Psoas muscle (tissue), 7 donors: ENCODE measurements at regions not wholly inside any gene's neighbourhood (a gene's known extent, or its start where the extent isn't known, plus 50 kb on each side); places are given as distances from the start of the nearest gene placed in this dataset.
"Not testable (repeated sequence)": the region's sequence is repeated elsewhere in the genome, so short reads cannot be mapped to it uniquely, and the experiment has no call there.

Experiments used
- ATAC-seq, 4 donors: fragments of 200-7000 bp; cut with Tn5 transposase; one replicate each; pipeline ENCODE4 v1.9.1; 2020; ENCODE audit warnings: moderate library complexity in 3 of 4, mild to moderate bottlenecking in 2 of 4
- DNase-seq, 2 donors: peaks; one replicate each; pipeline ENCODE4 v3.0.0-alpha.2; 2020
- H3K27ac ChIP-seq: fragments of 200-600 bp; one replicate; pipeline ENCODE4 v1.8.0; 2022
- H3K27me3 ChIP-seq, 3 donors: fragments of 200-600 bp in 1 of 3; one replicate each; pipeline versions ENCODE4 v1.6.1 to v1.8.0; 2013 to 2022; ENCODE audit warnings: low read length in 2 of 3, mild to moderate bottlenecking in 2 of 3, moderate library complexity in 1 of 3; ENCODE audit not compliant: insufficient read depth in 3 of 3
- H3K36me3 ChIP-seq, 2 donors: fragments of 200-600 bp in 1 of 2; one replicate each; pipeline versions ENCODE4 v1.6.1 to v1.8.0; 2013 to 2022; ENCODE audit warnings: low read depth in 1 of 2, mild to moderate bottlenecking in 1 of 2, moderate library complexity in 1 of 2; ENCODE audit not compliant: insufficient read depth in 1 of 2
- H3K4me1 ChIP-seq: fragments of 200-600 bp; one replicate; pipeline ENCODE4 v1.8.0; 2022
- H3K4me3 ChIP-seq: fragments of 200-600 bp; one replicate; pipeline ENCODE4 v1.8.0; 2022; ENCODE audit warnings: mild to moderate bottlenecking
- H3K9me3 ChIP-seq: fragments of 200-600 bp; one replicate; pipeline ENCODE4 v1.8.0; 2022
- WGBS, 3 donors: extraction: QIAGEN DNeasy Blood & Tissue Kit; methylation state at CpG; one replicate each; pipeline versions ENCODE4 v1.1.6 to v1.1.7; 2013; 5-methylcytosine and 5-hydroxymethylcytosine counted together
- intact Hi-C, 2 donors: fragments of 100-400 bp; cut with DNase I; formaldehyde crosslinking; loops; one replicate each; pipeline versions ENCODE4 v1.11.0 to v1.14.2; 2022
- TF ChIP-seq, protein P1 (sequence below): fragments of 200-600 bp; IDR thresholded peaks from one replicate; pipeline ENCODE4 v1.8.0; 2022; ENCODE audit warnings: antibody characterized with exemption
- donor health status: healthy with polysubstance abuse.
- donor health status: DM: no; HTN: no; CAD: no; lungs with moderate emphysema.
- donor health status: Bipolar disorder and iron deficiency.
- donor health status: healthy.
- donor health status: DM: yes; HTN: yes; CAD: no.
- donor health status: DM: no; HTN: no; CAD: no.
- donor health status: DM: yes; HTN: yes; CAD: no.

DNA sequence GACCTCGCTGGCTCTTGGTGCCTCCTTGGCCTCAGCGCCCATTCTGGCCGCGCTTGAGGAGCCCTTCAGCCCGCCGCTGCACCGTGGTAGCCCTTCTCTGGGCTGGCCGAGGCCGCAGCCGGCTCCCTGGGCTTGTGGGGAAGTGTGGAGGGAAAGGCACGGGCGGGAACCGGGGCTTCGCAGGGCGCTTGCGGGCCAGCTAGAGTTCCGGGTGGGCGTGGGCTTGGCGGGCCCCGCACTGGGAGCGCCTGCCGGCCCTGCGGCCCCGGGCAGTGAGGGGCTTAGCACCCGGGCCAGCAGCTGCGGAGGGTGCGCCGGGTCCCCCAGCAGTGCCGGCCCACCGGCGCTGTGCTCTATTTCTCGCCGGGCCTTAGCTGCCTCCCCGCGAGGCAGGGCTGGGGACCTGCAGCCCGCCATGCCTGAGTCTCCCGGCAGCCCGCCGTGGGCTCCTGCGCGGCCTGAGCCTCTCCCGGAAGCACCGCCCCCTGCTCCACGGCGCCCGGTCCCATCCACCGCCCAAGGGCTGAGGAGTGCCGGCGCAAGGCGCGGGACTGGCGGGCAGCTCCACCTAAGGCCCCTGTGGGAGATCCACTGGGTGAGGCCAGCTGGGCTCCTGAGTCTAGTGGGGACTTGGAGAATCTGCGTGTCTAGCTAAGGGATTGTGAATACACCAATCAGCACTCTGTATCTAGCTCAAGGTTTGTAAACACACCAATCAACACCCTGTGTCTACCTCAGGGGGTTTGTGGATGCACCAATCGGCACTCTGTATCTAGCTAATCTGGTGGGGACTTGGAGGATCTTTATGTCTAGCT lies 141.1 kb downstream of the SLCO4C1 start:
- DNase-seq: peak in 1 of 2 donors; percentile 50
- H3K36me3 ChIP-seq, ATAC-seq, intact Hi-C loops, H3K4me3 ChIP-seq, H3K4me1 ChIP-seq, H3K27me3 ChIP-seq, H3K27ac ChIP-seq, H3K9me3 ChIP-seq: not testable (repeated sequence)
- WGBS, 3 donors: 81 to 91% (median 88%) methylated on average over 43 to 54 of the region's 54 CpGs

DNA sequence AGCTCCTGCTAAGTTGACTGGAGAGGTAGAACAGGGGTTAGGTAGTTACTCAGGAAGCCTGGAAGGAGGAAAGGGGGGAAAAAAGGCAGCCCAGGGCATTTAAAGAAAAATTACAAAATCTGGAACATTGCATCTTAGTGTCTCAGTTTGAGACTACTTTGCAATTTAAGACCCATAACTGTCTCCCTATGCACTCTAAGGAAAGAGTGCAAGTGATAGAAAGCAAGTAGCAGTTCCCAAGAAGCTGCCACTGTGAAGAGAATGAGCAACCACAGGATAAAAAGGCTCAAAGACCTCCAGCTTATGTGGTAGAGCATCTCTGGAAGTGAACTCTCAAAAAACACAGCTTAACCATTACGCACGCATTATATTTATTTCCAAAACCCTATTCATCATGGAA lies 141.8 kb downstream of the SLCO4C1 start:
- Histone ChIP-seq H3K27ac (no peak overlapping the region), H3K4me3 (no peak overlapping the region), H3K36me3 (no peaks in the 10 kb centered on the region), H3K4me1 (no peaks in the 10 kb centered on the region), H3K9me3 (no peaks in the 10 kb centered on the region), H3K27me3 (no peaks in the 10 kb centered on the region)
- TF ChIP-seq, protein P1, sequence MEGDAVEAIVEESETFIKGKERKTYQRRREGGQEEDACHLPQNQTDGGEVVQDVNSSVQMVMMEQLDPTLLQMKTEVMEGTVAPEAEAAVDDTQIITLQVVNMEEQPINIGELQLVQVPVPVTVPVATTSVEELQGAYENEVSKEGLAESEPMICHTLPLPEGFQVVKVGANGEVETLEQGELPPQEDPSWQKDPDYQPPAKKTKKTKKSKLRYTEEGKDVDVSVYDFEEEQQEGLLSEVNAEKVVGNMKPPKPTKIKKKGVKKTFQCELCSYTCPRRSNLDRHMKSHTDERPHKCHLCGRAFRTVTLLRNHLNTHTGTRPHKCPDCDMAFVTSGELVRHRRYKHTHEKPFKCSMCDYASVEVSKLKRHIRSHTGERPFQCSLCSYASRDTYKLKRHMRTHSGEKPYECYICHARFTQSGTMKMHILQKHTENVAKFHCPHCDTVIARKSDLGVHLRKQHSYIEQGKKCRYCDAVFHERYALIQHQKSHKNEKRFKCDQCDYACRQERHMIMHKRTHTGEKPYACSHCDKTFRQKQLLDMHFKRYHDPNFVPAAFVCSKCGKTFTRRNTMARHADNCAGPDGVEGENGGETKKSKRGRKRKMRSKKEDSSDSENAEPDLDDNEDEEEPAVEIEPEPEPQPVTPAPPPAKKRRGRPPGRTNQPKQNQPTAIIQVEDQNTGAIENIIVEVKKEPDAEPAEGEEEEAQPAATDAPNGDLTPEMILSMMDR: no peak
- ATAC-seq: no peak
- DNase-seq: no peak
- intact Hi-C loops: no loop called here
- 94 to 100% (median 98%) methylated on average over 2 of the region's 2 CpGs for WGBS, 3 donors

DNA sequence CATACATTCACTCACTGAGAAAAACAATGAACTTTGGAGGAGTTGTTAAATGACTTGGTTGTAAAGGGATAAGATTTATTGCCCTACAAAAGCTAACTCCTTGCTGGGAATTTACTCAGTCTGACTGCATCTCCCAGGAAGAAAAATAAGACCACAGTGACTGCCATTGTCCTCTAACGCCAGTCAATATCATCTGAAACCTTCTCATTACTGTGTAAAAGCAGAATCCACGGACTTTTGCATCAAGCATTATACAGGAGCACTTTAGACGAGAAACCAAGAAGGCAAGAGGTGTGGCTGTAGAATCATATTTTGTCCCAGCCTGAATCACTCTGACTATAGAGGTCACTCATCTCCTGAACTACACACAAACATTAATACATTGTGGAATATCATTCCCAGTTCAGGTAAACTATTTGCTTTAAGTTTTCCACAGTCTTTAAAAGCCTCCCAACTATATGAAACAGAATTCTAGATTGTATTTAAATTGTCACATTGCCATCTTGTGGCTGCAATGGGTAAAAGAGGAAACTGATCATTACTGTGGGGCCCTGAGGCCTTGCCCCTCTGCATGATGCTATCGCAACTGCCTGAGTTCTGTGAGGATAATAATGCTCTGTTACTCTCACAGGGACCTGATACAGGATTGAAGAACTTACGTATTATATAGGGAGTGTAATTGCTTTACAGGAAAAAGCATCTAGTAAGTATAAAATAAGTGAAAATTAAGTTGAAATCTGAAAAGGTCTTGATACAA lies 142.9 kb downstream of the SLCO4C1 start:
- no peak overlapping the region for H3K4me3 ChIP-seq
- no peaks in the 10 kb centered on the region for H3K36me3 ChIP-seq
- no peak overlapping the region for H3K27ac ChIP-seq
- H3K4me1 ChIP-seq: no peaks in the 10 kb centered on the region
- no peak for ATAC-seq
- no peaks in the 10 kb centered on the region for H3K9me3 ChIP-seq
- intact Hi-C loops: no loop called here
- H3K27me3 ChIP-seq: no peaks in the 10 kb centered on the region
- WGBS, 3 donors: 30 to 39% (median 36%) methylated on average over 5 of the region's 5 CpGs
- TF ChIP-seq, protein P1: no peak
- no peak for DNase-seq

DNA sequence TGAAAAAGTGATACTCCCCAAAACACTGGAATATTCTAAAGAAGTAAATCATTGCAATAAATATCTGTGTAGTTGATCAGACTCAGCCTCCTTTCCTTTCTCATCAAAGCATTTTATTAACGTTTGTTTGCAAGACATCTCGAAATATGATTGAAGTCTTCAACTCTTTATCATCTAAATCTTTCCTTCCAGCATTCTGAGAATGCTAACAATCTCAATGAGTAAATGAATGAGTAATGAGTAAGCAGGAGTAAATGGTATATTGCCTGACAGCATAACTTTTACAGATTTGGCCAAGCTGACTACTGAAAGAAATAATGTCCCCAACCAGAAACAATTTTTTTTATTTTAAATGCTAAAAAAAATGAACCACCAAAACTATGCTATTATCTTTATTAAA lies 157.1 kb downstream of the SLCO4C1 start:
- no peaks in the 10 kb centered on the region for H3K36me3 ChIP-seq
- whole genome bisulfite sequencing, 3 donors: 72 to 82% (median 76%) methylated on average over 2 of the region's 2 CpGs
- no peaks in the 10 kb centered on the region for H3K27me3 ChIP-seq
- DNase-seq: no peak
- H3K27ac ChIP-seq: no peak overlapping the region
- no peak for ATAC-seq
- H3K9me3 ChIP-seq: no peaks in the 10 kb centered on the region
- TF ChIP-seq, protein P1: no peak
- H3K4me3 ChIP-seq: no peak overlapping the region
- H3K4me1 ChIP-seq: no peaks in the 10 kb centered on the region
- intact Hi-C loops: no loop called here

DNA sequence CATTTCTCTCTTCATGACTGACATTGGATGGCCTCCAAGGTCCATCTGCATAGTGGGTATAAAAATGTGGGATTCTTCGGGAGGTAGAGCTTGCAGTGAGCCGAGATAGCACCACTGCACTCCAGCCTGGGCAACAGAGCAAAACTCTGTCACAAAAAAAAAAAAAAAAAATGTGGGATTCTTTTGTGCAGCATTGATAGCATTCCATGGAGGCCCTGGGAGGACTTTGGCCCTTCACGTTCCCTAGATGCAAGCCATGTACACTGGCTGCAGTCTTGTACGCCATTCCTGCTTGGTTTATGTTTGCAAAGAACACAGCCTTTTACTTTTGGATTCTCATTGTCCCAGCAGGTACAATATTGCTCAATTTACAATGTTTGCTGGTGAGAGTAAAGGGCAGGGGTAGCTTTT lies 157.8 kb downstream of the SLCO4C1 start:
- intact Hi-C loops: no loop called here
- H3K27me3 ChIP-seq: no peaks in the 10 kb centered on the region
- no peaks in the 10 kb centered on the region for H3K4me1 ChIP-seq
- WGBS, 3 donors: 82 to 89% (median 85%) methylated on average over 4 of the region's 4 CpGs
- no peak overlapping the region for H3K27ac ChIP-seq
- TF ChIP-seq, protein P1: no peak
- H3K36me3 ChIP-seq: no peaks in the 10 kb centered on the region
- no peak for DNase-seq
- ATAC-seq: no peak
- no peak overlapping the region for H3K4me3 ChIP-seq
- H3K9me3 ChIP-seq: no peaks in the 10 kb centered on the region
